ENCODE measurements at regions not wholly inside any gene's neighbourhood (a gene's known extent, or its start where the extent isn't known, plus 50 kb on each side); places are given as distances from the start of the nearest gene placed in this dataset.

DNA sequence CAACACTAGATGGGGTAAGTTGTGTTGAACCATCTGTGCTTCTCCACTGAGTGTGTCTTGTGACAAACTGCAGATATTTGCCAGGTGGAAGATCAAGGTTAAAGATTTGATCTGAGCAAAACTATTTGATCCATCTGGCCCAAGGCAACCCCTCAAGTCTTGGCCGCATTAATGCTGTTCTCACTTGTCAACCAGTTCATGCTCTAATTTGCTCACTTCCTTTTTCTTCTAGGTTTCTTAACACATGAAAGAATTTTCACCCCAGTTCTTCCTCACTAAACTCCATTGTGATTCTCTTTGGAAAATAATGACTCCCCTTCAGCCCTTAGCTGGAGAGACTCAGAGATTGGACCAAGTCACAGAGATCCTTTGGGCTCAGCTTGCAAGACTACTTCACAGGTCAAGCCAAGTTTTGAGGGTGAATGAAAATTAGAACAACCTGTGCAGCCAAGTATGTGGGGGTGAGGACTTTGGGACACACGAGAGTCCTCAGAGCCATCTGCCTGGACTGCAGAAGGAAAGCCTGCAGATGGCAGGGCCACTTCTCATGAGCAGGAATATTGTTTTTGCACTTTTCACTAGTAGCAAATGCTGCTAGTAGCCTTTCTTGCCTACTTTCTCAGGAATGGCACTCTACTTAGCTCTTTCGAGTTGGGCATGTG, 166.5 kb downstream of the AXIN2 start:
- Mint-ChIP-seq H3K27ac (no peak overlapping the region), H3K27me3 (peaks cover 2% of the 10 kb centered on the region), H3K4me3 (no peak overlapping the region), H3K36me3 (ENCODE audit: low read depth) (no peaks in the 10 kb centered on the region), H3K9me3 (no peaks in the 10 kb centered on the region), H3K4me1 (peaks cover 9% of the 10 kb centered on the region)
- DNase-seq = no peak
- ChIA-PET POLR2A (no interaction called here), CTCF (no interaction called here)

DNA sequence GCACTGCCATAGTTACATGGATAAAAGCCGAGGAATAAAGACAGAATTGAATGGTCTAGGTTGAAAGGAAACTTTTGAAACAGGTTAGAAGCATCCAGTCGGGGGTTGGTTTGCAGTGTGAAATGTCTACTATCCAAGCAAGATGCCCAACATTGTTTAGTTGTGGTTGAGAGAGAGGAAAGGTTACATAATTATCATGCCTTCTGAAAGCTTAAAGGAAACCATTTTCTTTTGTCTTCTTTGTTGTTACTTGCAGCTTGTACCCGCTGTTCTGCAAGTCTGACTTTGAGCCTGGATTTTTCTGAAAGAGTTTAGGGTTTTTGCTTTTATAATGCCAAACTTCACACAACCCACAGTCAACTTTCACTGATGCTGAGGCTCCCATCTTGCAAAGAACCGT, 167.9 kb downstream of the AXIN2 start:
- no peaks in the 10 kb centered on the region for H3K36me3 Mint-ChIP-seq (ENCODE audit: low read depth)
- H3K4me3 Mint-ChIP-seq = no peak overlapping the region
- POLR2A ChIA-PET = no interaction called here
- peaks cover 2% of the 10 kb centered on the region for H3K9me3 Mint-ChIP-seq
- DNase-seq = no peak
- peaks cover 2% of the 10 kb centered on the region for H3K27me3 Mint-ChIP-seq
- CTCF ChIA-PET = interaction anchor here (0.7 kb wide), 1 partner anchor 276 kb away, joined by 3 read pairs; no protein-coding TSS in a partner anchor
- H3K4me1 Mint-ChIP-seq = peaks cover 9% of the 10 kb centered on the region
- H3K27ac Mint-ChIP-seq = no peak overlapping the region

- H3K9me3 Mint-ChIP-seq = peaks cover 6% of the 10 kb centered on the region
- ChIA-PET CTCF (no interaction called here), POLR2A (no interaction called here)
- peaks cover 9% of the 10 kb centered on the region for H3K4me1 Mint-ChIP-seq
- H3K36me3 Mint-ChIP-seq (ENCODE audit: low read depth) = no peaks in the 10 kb centered on the region
- no peak overlapping the region for H3K4me3 Mint-ChIP-seq
- H3K27ac Mint-ChIP-seq = no peak overlapping the region
- no peaks in the 10 kb centered on the region for H3K27me3 Mint-ChIP-seq
- no peak for DNase-seq
These were observed 171.5 kb downstream of the AXIN2 start for GRCh38 chr17:65389949-65390348.

DNA sequence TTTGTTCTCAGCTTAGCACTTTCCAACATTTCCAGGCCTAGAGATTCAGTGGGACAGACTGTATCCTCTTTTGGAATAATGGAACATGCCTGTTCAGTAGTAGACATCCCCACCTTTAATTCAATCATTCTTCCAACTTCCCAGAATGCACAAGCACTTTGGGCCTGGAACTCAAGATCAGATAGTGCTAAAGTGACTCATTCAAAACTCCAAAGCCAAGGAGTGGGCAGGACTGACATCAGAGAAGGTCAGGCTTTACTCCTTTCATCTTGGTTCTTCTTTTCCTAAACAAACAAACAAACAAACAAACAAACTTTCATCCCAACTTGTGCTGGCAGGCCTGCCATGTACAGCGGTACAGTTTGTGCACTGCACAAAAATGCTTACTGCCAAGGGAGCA, 172.0 kb downstream of the AXIN2 start:
- Mint-ChIP-seq H3K4me3 (no peak overlapping the region), H3K9me3 (peaks cover 6% of the 10 kb centered on the region), H3K36me3 (ENCODE audit: low read depth) (no peaks in the 10 kb centered on the region), H3K27me3 (no peaks in the 10 kb centered on the region), H3K4me1 (peaks cover 9% of the 10 kb centered on the region), H3K27ac (no peak overlapping the region)
- no peak for DNase-seq
- ChIA-PET CTCF (no interaction called here), POLR2A (no interaction called here)

DNA sequence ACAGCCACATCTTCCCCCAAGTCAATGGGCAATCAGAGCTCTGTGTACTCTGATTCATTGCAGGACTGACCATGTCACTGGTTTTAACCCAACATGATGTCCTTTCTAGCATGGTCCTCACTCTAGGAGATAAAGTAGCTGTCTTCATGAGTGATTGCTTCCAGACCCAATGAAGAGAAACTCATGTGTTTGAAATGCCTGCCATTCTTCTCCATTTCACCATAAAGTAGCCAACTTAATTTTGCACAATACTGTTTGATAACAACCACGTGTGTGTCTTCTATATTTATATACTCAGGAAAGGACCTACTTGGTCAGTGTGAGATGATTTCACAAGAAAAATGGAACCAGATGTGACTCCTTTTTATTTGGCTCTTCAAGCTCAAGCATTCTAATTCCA, 172.5 kb downstream of the AXIN2 start:
- H3K4me3 Mint-ChIP-seq = no peak overlapping the region
- H3K27me3 Mint-ChIP-seq = no peaks in the 10 kb centered on the region
- no peaks in the 10 kb centered on the region for H3K36me3 Mint-ChIP-seq (ENCODE audit: low read depth)
- H3K27ac Mint-ChIP-seq = no peak overlapping the region
- H3K9me3 Mint-ChIP-seq = peaks cover 6% of the 10 kb centered on the region
- peaks cover 8% of the 10 kb centered on the region for H3K4me1 Mint-ChIP-seq
- CTCF ChIA-PET = no interaction called here
- POLR2A ChIA-PET = no interaction called here
- DNase-seq = no peak

DNA sequence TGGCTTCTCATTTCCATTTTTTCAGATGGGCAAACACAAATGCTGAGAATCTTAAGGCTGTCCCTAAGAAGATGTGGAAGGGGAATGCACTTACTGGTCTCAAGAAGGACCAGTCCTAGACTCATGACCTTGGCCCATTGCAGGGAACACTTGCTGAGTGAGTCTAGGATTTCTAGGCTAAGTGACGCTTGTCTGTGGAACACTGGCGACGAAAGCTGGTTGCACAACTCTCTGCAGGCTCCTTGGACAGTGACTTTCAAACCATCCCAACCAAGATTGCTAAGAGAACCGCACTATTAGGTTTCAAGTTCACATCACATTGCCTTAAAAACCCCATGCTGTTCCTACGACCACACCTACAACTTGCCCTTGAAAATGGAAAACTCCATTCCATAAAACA, 174.1 kb downstream of the AXIN2 start:
- no peaks in the 10 kb centered on the region for H3K4me1 Mint-ChIP-seq
- H3K4me3 Mint-ChIP-seq = no peak overlapping the region
- H3K36me3 Mint-ChIP-seq (ENCODE audit: low read depth) = no peaks in the 10 kb centered on the region
- no peak for DNase-seq
- no peaks in the 10 kb centered on the region for H3K27me3 Mint-ChIP-seq
- POLR2A ChIA-PET = no interaction called here
- peaks cover 6% of the 10 kb centered on the region for H3K9me3 Mint-ChIP-seq
- H3K27ac Mint-ChIP-seq = no peak overlapping the region
- CTCF ChIA-PET = no interaction called here

DNA sequence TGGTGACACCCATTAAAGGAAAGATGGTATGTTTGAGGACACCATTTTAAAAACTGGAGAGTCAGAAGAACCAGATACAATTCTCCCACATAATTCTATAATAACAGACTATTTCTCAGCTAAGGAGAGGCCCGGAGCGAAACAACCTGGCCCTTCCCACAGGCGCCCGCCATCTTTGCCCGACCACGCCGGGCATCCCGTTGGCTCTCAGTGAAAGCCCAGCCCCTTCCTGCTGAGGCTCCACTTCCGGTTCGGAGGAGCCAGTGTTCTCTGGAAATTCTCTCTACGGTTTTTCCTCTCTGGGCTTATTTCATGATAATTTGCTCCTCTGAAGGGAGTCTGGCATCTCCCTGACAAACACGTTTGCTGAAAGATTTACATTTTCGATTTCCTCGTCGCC, 175.7 kb downstream of the AXIN2 start:
- H3K4me3 Mint-ChIP-seq = no peak overlapping the region
- no peak overlapping the region for H3K27ac Mint-ChIP-seq
- no peaks in the 10 kb centered on the region for H3K27me3 Mint-ChIP-seq
- peaks cover 6% of the 10 kb centered on the region for H3K9me3 Mint-ChIP-seq
- ChIA-PET POLR2A (no interaction called here), CTCF (no interaction called here)
- no peak for DNase-seq
- no peaks in the 10 kb centered on the region for H3K36me3 Mint-ChIP-seq (ENCODE audit: low read depth)
- H3K4me1 Mint-ChIP-seq = no peaks in the 10 kb centered on the region

- Mint-ChIP-seq H3K27me3 (no peaks in the 10 kb centered on the region), H3K36me3 (ENCODE audit: low read depth) (no peaks in the 10 kb centered on the region), H3K4me1 (no peaks in the 10 kb centered on the region), H3K9me3 (peaks cover 6% of the 10 kb centered on the region), H3K27ac (no peak overlapping the region), H3K4me3 (no peak overlapping the region)
- ChIA-PET CTCF (no interaction called here), POLR2A (no interaction called here)
- no peak for DNase-seq
These were observed 176.4 kb downstream of the AXIN2 start for GRCh38 chr17:65385071-65385470.

DNA sequence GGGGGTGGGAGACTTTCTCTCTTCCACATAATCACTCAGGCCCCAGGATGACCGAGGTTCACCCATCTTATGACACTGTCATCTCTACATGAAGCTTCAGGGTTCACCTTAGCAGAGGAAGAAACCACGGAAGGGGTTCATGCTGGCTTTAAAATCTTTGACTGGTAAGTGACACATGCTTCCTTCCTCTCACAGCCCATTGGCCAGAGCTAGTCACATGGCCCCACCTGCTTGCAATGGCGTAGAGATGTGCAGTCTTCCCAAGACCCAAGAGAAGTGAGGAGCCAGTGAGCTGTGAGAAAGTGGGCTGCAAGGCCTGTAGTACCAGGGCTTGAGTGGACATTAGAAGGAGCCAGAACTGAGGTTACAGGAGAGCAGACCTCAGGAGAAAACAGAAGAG, 180.3 kb downstream of the AXIN2 start:
- no peak for DNase-seq
- Mint-ChIP-seq H3K4me1 (no peaks in the 10 kb centered on the region), H3K36me3 (ENCODE audit: low read depth) (no peaks in the 10 kb centered on the region), H3K9me3 (no peaks in the 10 kb centered on the region), H3K27ac (no peak overlapping the region), H3K4me3 (no peak overlapping the region), H3K27me3 (no peaks in the 10 kb centered on the region)
- POLR2A ChIA-PET = no interaction called here
- CTCF ChIA-PET = no interaction called here

GRCh38 chr17:65374966-65375365, 186.5 kb downstream of the AXIN2 start:
- Mint-ChIP-seq H3K27ac (no peak overlapping the region), H3K4me3 (no peak overlapping the region), H3K9me3 (no peaks in the 10 kb centered on the region), H3K4me1 (peaks cover 9% of the 10 kb centered on the region), H3K36me3 (ENCODE audit: low read depth) (no peaks in the 10 kb centered on the region), H3K27me3 (peaks cover 6% of the 10 kb centered on the region)
- CTCF ChIA-PET = no interaction called here
- DNase-seq = no peak
- POLR2A ChIA-PET = no interaction called here

DNA sequence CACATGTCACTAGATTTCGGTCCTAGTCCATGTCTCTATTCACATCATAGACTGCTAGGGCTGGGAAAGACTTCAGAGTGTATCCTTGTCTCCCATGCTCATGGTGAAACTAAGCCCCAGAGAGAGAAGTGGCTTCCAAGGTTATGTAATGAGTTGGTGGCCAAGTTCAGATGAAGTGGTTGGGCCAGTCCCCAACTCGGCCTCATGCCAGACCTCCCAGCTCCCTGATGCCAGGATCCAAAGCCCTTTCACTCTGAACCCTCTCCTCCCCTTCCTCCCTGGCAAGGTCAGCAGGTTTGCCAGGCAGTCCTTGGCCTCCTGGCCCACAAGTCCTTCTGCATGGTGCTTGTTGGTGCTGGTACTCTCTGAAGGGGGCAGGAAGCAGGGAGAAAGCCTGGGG, 189.7 kb downstream of the AXIN2 start:
- POLR2A ChIA-PET = no interaction called here
- Mint-ChIP-seq H3K4me1 (peaks cover 9% of the 10 kb centered on the region), H3K27ac (no peak overlapping the region), H3K36me3 (ENCODE audit: low read depth) (no peaks in the 10 kb centered on the region), H3K27me3 (peaks cover 6% of the 10 kb centered on the region), H3K4me3 (no peak overlapping the region), H3K9me3 (no peaks in the 10 kb centered on the region)
- no peak for DNase-seq
- CTCF ChIA-PET = no interaction called here

GRCh38 chr17:65370669-65371131, 190.7 kb downstream of the AXIN2 start:
- Mint-ChIP-seq H3K9me3 (no peaks in the 10 kb centered on the region), H3K36me3 (ENCODE audit: low read depth) (no peaks in the 10 kb centered on the region), H3K4me3 (no peak overlapping the region), H3K27ac (no peak overlapping the region), H3K4me1 (peaks cover 9% of the 10 kb centered on the region), H3K27me3 (peaks cover 6% of the 10 kb centered on the region)
- CTCF ChIA-PET = no interaction called here
- no peak for DNase-seq
- POLR2A ChIA-PET = no interaction called here

DNA sequence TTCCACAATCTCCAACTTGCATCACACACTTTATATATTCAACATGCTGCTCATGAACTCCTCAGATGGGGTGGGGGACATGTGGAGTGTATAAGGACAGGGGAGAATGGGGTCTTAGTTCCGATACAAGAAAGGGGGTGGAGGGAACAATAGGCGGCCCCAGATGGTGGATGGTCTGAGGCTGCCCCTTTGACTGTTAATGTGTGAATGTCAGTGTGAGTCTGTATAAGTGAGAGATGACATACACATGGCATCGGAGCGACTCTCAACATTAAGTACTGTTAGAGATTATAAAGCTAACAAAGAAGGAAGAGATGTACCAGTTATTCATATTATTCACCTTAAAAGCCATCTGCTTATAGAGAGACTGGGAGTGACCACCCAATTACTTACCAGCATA, 193.1 kb downstream of the AXIN2 start:
- H3K27ac Mint-ChIP-seq = no peak overlapping the region
- H3K4me1 Mint-ChIP-seq = peaks cover 9% of the 10 kb centered on the region
- no peak overlapping the region for H3K4me3 Mint-ChIP-seq
- ChIA-PET POLR2A (no interaction called here), CTCF (no interaction called here)
- H3K27me3 Mint-ChIP-seq = peaks cover 4% of the 10 kb centered on the region
- no peaks in the 10 kb centered on the region for H3K9me3 Mint-ChIP-seq
- no peak for DNase-seq
- no peaks in the 10 kb centered on the region for H3K36me3 Mint-ChIP-seq (ENCODE audit: low read depth)

- no peak for DNase-seq
- no peak overlapping the region for H3K4me3 Mint-ChIP-seq
- H3K27me3 Mint-ChIP-seq = peaks cover 4% of the 10 kb centered on the region
- peaks cover 8% of the 10 kb centered on the region for H3K4me1 Mint-ChIP-seq
- POLR2A ChIA-PET = no interaction called here
- H3K27ac Mint-ChIP-seq = no peak overlapping the region
- H3K36me3 Mint-ChIP-seq (ENCODE audit: low read depth) = no peaks in the 10 kb centered on the region
- H3K9me3 Mint-ChIP-seq = no peaks in the 10 kb centered on the region
- CTCF ChIA-PET = interaction anchor here (0.7 to 1.4 kb wide), 2 partner anchors 38 to 72 kb away, joined by 3 to 4 read pairs; no protein-coding TSS in a partner anchor
These were observed 195.2 kb downstream of the AXIN2 start for GRCh38 chr17:65366102-65366844.

All from activated CD4-positive, alpha-beta T cell treated with anti-CD3 and anti-CD28 coated beads, Interleukin-2, amount 10 ng/mL, durations not matched to agents 7 days and 5 days (primary cell).